ENCODE measurements at regions not wholly inside any gene's neighbourhood (a gene's known extent, or its start where the extent isn't known, plus 50 kb on each side); places are given as distances from the start of the nearest gene placed in this dataset.

- H3K4me3 ChIP-seq = no peak overlapping the region
- H3K27me3 ChIP-seq = no peaks in the 10 kb centered on the region
- TF ChIP-seq EP300 (IDR thresholded peaks at IDR 0.05) (no peak), POLR2AphosphoS5 (IDR thresholded peaks at IDR 0.05) (no peak), POLR2A (IDR thresholded peaks at IDR 0.05) (no peak)
- no peak overlapping the region for H3K27ac ChIP-seq
- no peaks in the 10 kb centered on the region for H3K36me3 ChIP-seq
- H3K4me1 ChIP-seq = no peaks in the 10 kb centered on the region
- 95 to 96% methylated on average over 6 to 10 of the region's 10 CpGs for WGBS, 2 donors
- DNase-seq (no peak), ATAC-seq (ENCODE audit: low FRiP score in 2 of 2) (no peak)
- no peaks in the 10 kb centered on the region for H3K9me3 ChIP-seq
These were observed 251.9 kb downstream of the EIPR1 start for GRCh38 chr2:3125761-3126130.

DNA sequence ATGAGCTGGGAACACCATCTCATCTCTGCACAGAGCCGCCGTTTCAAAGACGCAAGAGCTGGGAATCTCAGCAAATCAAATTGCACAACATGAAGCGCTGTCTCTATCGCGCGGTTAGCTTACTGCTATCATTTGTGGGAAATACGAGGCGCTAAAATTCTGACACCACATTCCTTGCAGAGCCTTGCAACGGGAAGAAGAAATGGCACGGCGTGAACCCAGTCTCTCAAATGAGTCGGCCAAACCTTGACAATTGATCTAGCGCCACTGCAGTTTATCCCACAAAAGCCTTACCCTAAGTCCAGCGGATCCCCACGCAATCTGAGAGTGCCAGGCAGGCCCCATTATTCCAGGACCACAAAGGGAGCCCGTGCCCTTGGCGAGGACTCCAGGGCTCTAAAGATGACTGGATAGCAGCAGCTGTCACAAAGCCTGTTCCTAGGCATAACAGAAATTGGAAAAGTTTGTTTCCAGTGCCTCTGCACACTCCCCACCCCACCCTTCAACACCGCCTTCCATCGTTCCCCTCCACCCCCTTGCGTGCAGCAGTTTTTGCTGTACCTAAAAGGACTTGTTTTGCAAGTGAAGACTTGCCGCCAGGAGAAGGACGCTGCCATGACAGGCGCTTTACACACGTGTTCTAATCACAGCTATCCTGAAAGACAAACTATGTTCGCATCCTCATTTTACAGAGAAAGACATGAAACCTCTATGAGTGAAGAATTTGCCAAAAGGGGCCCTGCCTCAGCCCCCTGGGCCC lies 252.4 kb downstream of the EIPR1 start:
- TF ChIP-seq CTCF (IDR thresholded peaks at IDR 0.05) (no peak), EP300 (IDR thresholded peaks at IDR 0.05) (no peak), POLR2A (IDR thresholded peaks at IDR 0.05) (no peak), POLR2AphosphoS5 (IDR thresholded peaks at IDR 0.05) (no peak)

DNA sequence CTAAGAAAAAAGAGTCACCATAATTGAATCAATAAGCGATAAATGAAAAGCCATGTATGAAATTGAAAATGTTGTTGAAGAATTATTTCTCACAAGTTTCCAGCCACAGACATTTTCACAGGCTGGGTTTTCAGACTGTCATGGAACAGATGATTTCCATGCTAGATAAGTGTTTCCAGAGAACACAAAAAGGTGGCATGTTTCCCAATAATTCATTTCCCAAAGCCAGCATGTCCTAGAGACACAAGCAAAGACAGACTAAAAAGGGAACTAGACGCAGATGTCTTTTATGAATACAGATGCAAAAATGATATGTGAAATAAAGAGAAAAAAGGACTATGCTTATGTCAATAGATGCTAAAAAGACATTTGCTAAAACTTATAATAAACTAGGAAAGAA lies 255.1 kb downstream of the EIPR1 start:
- Histone ChIP-seq H3K4me3 (no peak overlapping the region), H3K4me1 (no peaks in the 10 kb centered on the region), H3K27me3 (no peaks in the 10 kb centered on the region), H3K9me3 (no peaks in the 10 kb centered on the region), H3K36me3 (no peaks in the 10 kb centered on the region), H3K27ac (no peak overlapping the region)
- no peak for ATAC-seq (ENCODE audit: low FRiP score in 2 of 2)
- no peak for DNase-seq
- no peak for TF ChIP-seq POLR2A (IDR thresholded peaks at IDR 0.05)
- WGBS, 2 donors = 83 to 88% methylated on average over 2 of the region's 2 CpGs

More for the DNA sequence above, 252.4 kb downstream of the EIPR1 start:
- Histone ChIP-seq H3K4me1 (no peaks in the 10 kb centered on the region), H3K36me3 (no peaks in the 10 kb centered on the region), H3K9me3 (no peaks in the 10 kb centered on the region), H3K4me3 (no peak overlapping the region), H3K27me3 (no peaks in the 10 kb centered on the region), H3K27ac (no peak overlapping the region)
- ATAC-seq (ENCODE audit: low FRiP score in 2 of 2) (no peak), DNase-seq (no peak)
- 86% methylated on average over 26 of the region's 26 CpGs for WGBS, 2 donors

DNA sequence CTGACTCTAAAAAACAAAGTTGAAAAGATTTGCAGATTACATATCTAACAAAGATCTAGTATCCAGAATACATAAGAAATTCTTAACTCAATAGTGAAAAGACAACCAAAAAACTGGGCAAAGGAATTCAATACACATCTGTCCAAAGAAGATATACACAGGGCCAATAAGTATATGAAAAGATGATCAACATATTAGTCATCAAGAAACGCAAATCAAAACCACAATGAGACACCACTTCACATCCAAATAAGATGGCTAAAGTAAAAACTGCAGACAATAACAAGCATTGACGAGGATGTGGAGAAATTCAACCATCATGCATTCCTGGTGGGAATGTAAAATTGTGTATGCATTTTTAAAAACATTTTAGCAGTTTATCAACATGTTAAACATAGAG lies 256.0 kb downstream of the EIPR1 start:
- no peaks in the 10 kb centered on the region for H3K27me3 ChIP-seq

DNA sequence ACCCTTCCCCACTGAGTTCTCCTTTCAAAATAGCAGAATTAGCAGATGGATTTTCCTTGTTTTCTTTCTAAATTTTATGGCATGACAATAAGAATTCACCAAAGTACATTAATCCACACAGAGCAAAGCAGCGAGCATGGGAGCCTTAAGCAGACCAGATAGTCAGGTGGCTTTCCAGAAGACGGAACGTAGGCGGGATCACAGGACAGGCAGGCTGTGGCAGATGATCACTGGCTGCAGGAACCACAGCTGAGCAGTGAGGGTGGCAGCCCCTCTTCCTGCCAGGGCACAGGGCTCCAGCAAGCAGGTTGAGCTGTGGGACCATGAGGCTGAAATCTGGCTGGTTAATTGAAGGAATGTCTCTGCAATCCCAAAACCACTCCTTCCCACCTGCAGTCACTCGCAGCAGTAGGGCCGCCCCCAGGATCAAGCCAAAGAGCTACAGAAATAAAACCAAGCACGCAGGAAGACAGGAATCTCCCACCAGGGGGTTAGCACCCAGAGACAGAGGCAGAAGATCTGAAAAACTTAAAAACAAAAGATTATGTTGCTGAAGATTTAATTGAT lies 259.9 kb downstream of the EIPR1 start:
- peak in 1 of 2 donors; percentile 7 for DNase-seq
- Histone ChIP-seq H3K9me3 (no peaks in the 10 kb centered on the region), H3K27ac (no peak overlapping the region), H3K27me3 (no peaks in the 10 kb centered on the region), H3K36me3 (no peaks in the 10 kb centered on the region), H3K4me3 (no peak overlapping the region), H3K4me1 (no peaks in the 10 kb centered on the region)
- 84 to 85% methylated on average over 7 of the region's 7 CpGs for WGBS, 2 donors
- ATAC-seq (ENCODE audit: low FRiP score in 2 of 2) = no peak
- TF ChIP-seq POLR2AphosphoS5 (IDR thresholded peaks at IDR 0.05) = no peak
- TF ChIP-seq POLR2A (IDR thresholded peaks at IDR 0.05) = no peak
- no peak for TF ChIP-seq CTCF (IDR thresholded peaks at IDR 0.05)
- no peak for TF ChIP-seq EP300 (IDR thresholded peaks at IDR 0.05)

More for the DNA sequence above, 256.0 kb downstream of the EIPR1 start:
- TF ChIP-seq CTCF (IDR thresholded peaks at IDR 0.05) (no peak), POLR2AphosphoS5 (IDR thresholded peaks at IDR 0.05) (no peak), EP300 (IDR thresholded peaks at IDR 0.05) (no peak), POLR2A (IDR thresholded peaks at IDR 0.05) (no peak)
- no peaks in the 10 kb centered on the region for H3K9me3 ChIP-seq
- H3K36me3 ChIP-seq = no peaks in the 10 kb centered on the region
- no peak for DNase-seq
- H3K4me3 ChIP-seq = no peak overlapping the region
- ATAC-seq (ENCODE audit: low FRiP score in 2 of 2) = no peak
- WGBS, 2 donors = 90 to 92% methylated on average over 2 of the region's 2 CpGs
- H3K27ac ChIP-seq = no peak overlapping the region
- H3K4me1 ChIP-seq = no peaks in the 10 kb centered on the region

DNA sequence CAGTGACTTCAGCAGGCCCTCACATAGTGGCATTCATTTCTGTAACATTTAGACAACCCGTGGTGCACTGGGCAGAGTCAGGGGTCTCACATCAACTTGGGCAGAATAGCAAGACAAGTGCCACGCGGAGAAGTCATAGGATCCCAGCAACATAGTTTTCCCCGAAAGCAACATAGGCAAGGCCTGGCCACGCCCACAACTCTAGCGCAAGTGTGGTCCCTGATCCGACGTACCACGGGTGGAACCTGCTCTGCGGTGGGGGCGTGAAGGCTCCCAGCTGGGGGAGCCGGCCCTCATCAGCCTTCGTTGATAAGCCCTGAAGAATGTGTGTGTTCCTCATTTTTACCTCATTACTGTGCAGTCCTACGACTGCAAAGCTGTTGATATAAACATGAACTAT lies 261.2 kb downstream of the EIPR1 start:
- H3K9me3 ChIP-seq = no peaks in the 10 kb centered on the region
- no peak for DNase-seq
- no peaks in the 10 kb centered on the region for H3K4me1 ChIP-seq
- no peak overlapping the region for H3K27ac ChIP-seq
- no peak overlapping the region for H3K4me3 ChIP-seq
- H3K27me3 ChIP-seq = no peaks in the 10 kb centered on the region
- ATAC-seq (ENCODE audit: low FRiP score in 2 of 2) = no peak
- TF ChIP-seq POLR2AphosphoS5 (IDR thresholded peaks at IDR 0.05) = no peak
- TF ChIP-seq CTCF (IDR thresholded peaks at IDR 0.05) = no peak
- TF ChIP-seq EP300 (IDR thresholded peaks at IDR 0.05) = no peak
- TF ChIP-seq POLR2A (IDR thresholded peaks at IDR 0.05) = no peak
- no peaks in the 10 kb centered on the region for H3K36me3 ChIP-seq
- 93% methylated on average over 10 to 14 of the region's 14 CpGs for WGBS, 2 donors
